MCF 10A (cell line): ENCODE measurements at regions not wholly inside any gene's neighbourhood (a gene's known extent, or its start where the extent isn't known, plus 50 kb on each side); places are given as distances from the start of the nearest gene placed in this dataset.

Experiments
- BruUV-seq: library from RNA; stranded (reverse); fragments of 400-500 nt; replicated peaks from 2 replicates; lab custom pipeline; 2021; lab: Mats Ljungman, UMichigan
- CTCF ChIA-PET: fragments of 300-600 bp; sonication (Branson Sonifier 250); formaldehyde crosslinking; extraction: SDS; loops from one replicate; lab custom pipeline; 2021; ENCODE audit warnings: antibody characterized with exemption, inconsistent platforms; lab: Yijun Ruan, JAX
- POLR2A ChIA-PET: fragments of 300-600, 350-650 bp; sonication (Branson Sonifier 250); formaldehyde crosslinking; extraction: SDS; loops from one replicate; lab custom pipeline; 2020; ENCODE audit warnings: antibody characterized with exemption, inconsistent platforms; lab: Yijun Ruan, JAX
- DNase-seq: peaks from one replicate; pipeline ENCODE4 v3.0.0-alpha.2; 2018; ENCODE audit not compliant: unreplicated experiment
- H3K27ac Mint-ChIP-seq: one replicate; pipeline ENCODE4 v1.8.0; 2022; ENCODE audit warnings: mild to moderate bottlenecking, low read depth, mixed read lengths; ENCODE audit not compliant: unreplicated experiment
- H3K27me3 Mint-ChIP-seq: one replicate; pipeline ENCODE4 v1.8.0; 2022; ENCODE audit warnings: mixed read lengths; ENCODE audit not compliant: insufficient read depth, unreplicated experiment
- H3K36me3 Mint-ChIP-seq: one replicate; pipeline ENCODE4 v1.8.0; 2022; ENCODE audit warnings: mild to moderate bottlenecking, moderate library complexity, mixed read lengths; ENCODE audit not compliant: insufficient read depth, unreplicated experiment
- H3K4me1 Mint-ChIP-seq: one replicate; pipeline ENCODE4 v1.8.0; 2022; ENCODE audit warnings: mixed read lengths; ENCODE audit not compliant: insufficient read depth, unreplicated experiment
- H3K4me3 Mint-ChIP-seq: one replicate; pipeline ENCODE4 v1.8.0; 2022; ENCODE audit warnings: mild to moderate bottlenecking, moderate library complexity, mixed read lengths; ENCODE audit not compliant: unreplicated experiment
- H3K9me3 Mint-ChIP-seq: one replicate; pipeline ENCODE4 v1.8.0; 2022; ENCODE audit warnings: mixed read lengths; ENCODE audit not compliant: unreplicated experiment
- intact Hi-C: fragments of 100-400 bp; cut with micrococcal nuclease; formaldehyde crosslinking; loops from 2 replicates; pipeline ENCODE4 v1.14.1; 2022
- TF ChIP-seq, protein P1 (sequence below): fragments of 200-600 bp; IDR thresholded peaks from one replicate; pipeline ENCODE4 v1.8.0; 2022; ENCODE audit warnings: antibody characterized with exemption, mild to moderate bottlenecking; ENCODE audit not compliant: unreplicated experiment

DNA sequence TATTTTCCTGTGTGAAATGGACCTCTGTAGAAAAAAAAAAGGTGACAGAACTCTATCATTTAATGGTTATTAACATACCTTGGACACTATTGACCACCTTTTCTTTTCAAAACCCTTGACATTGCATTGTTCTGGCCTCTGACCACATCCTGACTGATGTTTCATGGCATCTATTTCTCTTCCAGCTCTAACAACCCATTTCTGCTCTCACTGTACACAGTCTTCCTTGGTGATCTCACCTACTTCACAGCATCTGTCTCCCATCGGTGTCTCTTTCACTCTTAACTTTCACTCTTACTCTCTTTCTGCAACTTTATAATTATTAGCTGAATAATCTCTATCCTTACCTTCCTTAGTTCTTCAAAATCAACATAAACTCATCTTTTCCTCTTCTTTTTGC is 217.4 kb upstream of the CD96 start:
- H3K9me3 Mint-ChIP-seq: no peaks in the 10 kb centered on the region
- ChIA-PET POLR2A (no interaction called here), CTCF (interaction anchor here (1.0 kb wide), 1 partner anchor 13 kb away, joined by 4 read pairs; no protein-coding TSS in a partner anchor)
- H3K27ac Mint-ChIP-seq: no peak overlapping the region
- TF ChIP-seq, protein P1, sequence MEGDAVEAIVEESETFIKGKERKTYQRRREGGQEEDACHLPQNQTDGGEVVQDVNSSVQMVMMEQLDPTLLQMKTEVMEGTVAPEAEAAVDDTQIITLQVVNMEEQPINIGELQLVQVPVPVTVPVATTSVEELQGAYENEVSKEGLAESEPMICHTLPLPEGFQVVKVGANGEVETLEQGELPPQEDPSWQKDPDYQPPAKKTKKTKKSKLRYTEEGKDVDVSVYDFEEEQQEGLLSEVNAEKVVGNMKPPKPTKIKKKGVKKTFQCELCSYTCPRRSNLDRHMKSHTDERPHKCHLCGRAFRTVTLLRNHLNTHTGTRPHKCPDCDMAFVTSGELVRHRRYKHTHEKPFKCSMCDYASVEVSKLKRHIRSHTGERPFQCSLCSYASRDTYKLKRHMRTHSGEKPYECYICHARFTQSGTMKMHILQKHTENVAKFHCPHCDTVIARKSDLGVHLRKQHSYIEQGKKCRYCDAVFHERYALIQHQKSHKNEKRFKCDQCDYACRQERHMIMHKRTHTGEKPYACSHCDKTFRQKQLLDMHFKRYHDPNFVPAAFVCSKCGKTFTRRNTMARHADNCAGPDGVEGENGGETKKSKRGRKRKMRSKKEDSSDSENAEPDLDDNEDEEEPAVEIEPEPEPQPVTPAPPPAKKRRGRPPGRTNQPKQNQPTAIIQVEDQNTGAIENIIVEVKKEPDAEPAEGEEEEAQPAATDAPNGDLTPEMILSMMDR: no peak
- H3K4me1 Mint-ChIP-seq: peaks cover 12% of the 10 kb centered on the region
- DNase-seq: no peak
- H3K27me3 Mint-ChIP-seq: no peaks in the 10 kb centered on the region
- no peak overlapping the region for H3K4me3 Mint-ChIP-seq
- no peaks in the 10 kb centered on the region for H3K36me3 Mint-ChIP-seq
- intact Hi-C loops: no loop called here
- BruUV-seq: no TSS peak

DNA sequence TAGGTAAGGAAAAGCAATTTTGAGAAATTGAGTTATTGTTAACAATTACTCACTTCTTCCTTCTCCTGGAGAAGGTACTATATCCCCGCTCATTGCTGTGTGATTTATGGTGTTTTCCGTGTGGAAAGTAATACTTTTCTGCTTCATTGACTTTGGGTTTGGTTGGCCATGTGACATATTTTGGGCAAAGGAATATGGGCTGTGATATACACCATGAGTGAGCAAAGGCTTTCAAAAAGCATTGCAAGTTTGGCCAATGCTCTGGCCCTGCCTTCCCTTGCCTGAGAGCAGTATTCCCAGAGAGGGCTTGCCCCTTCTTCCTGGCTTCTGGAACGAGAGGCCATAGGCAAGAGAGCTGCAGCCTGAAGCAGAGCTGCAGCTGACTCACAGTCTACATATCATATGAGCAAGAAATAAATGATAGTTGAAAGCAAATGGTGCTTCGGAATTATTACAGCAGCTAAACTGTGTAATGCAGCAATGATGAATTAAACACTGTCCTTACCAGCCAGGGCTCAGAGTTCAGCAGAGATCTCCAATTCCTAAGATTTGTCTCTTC is 216.8 kb upstream of the CD96 start:
- TF ChIP-seq, protein P1: no peak
- ChIA-PET POLR2A (no interaction called here), CTCF (interaction anchor here (1.0 kb wide), 1 partner anchor 13 kb away, joined by 4 read pairs; no protein-coding TSS in a partner anchor)
- peaks cover 12% of the 10 kb centered on the region for H3K4me1 Mint-ChIP-seq
- DNase-seq: no peak
- no peaks in the 10 kb centered on the region for H3K27me3 Mint-ChIP-seq
- no peak overlapping the region for H3K4me3 Mint-ChIP-seq
- no peak overlapping the region for H3K27ac Mint-ChIP-seq
- H3K9me3 Mint-ChIP-seq: no peaks in the 10 kb centered on the region
- intact Hi-C loops: no loop called here
- no peaks in the 10 kb centered on the region for H3K36me3 Mint-ChIP-seq
- BruUV-seq: no TSS peak

DNA sequence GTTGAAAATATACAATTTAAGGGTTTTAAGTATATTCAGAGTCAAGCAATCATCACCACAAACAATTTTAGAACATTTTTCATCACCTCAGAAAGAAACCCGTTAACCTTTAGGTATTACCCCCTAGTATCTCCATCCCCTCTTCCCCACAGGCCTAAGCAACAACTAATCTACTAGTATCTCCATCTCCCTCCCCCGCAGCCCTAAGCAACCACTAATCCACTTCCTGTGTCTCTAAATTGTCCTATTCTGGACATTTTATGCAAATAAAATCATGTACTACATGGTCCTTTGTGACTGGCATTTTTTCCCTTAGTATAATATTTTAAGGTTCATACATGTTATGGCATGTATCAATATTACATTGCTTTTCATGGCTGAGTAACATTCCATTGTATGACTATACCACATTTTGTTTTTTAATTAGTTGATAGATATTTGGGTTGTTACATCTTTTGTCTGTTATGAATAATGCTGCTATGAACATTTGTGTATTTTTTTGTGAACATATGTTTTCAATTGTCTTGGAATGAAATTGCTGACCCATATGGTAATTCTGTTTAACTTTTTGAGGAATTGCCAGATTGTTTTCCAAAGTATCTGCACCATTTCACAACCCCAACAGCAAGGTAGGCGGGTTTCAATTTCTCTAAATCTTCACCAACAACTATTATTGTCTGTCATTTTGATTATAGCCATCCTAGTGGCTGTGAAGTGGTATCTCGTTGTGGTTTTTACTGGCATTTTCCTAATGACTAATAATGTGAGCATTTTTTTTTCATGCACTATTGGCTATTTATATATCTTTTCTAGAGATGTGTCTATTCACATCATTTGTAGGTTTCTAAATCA is 215.6 kb upstream of the CD96 start:
- Mint-ChIP-seq H3K36me3 (no peaks in the 10 kb centered on the region), H3K4me1 (peaks cover 12% of the 10 kb centered on the region), H3K27me3 (no peaks in the 10 kb centered on the region), H3K4me3 (no peak overlapping the region), H3K9me3 (no peaks in the 10 kb centered on the region), H3K27ac (no peak overlapping the region)
- TF ChIP-seq, protein P1: no peak
- intact Hi-C loops: no loop called here
- no TSS peak for BruUV-seq
- no peak for DNase-seq
- POLR2A ChIA-PET: no interaction called here
- CTCF ChIA-PET: no interaction called here

DNA sequence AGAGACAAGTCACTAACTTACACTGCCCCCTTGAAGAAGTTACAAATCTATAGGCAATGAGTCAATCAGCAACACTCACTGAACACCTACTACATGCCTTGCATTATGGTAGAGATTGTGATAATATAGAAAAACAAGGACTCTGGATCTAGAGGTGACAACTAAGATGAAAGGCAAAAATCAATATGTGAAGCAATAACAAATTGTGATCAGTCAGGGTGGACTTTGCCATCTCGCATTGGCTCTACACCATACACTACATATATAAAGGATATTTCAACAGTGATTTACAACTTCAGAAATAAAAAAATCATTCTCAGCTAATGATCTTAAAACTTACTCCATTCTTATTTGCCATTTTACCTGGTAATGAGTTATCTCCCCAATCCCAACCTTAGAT is 210.7 kb upstream of the CD96 start:
- Mint-ChIP-seq H3K4me1 (peaks cover 14% of the 10 kb centered on the region), H3K9me3 (no peaks in the 10 kb centered on the region), H3K4me3 (no peak overlapping the region), H3K27me3 (no peaks in the 10 kb centered on the region), H3K27ac (no peak overlapping the region), H3K36me3 (no peaks in the 10 kb centered on the region)
- intact Hi-C loops: no loop called here
- no peak for DNase-seq
- BruUV-seq: no TSS peak
- TF ChIP-seq, protein P1: no peak
- POLR2A ChIA-PET: interaction anchor here (0.7 kb wide), 1 partner anchor 138 kb away, joined by 3 read pairs; no protein-coding TSS in a partner anchor
- CTCF ChIA-PET: no interaction called here
